Neutrophil (primary cell): ENCODE measurements at regions not wholly inside any gene's neighbourhood (a gene's known extent, or its start where the extent isn't known, plus 50 kb on each side); places are given as distances from the start of the nearest gene placed in this dataset.

Source experiments
- H3K27ac ChIP-seq: fragments of 200-600 bp; sonication (generic); 2 replicates; pipeline ENCODE4 v1.5.1; 2016; ENCODE audit warnings: mild to moderate bottlenecking, moderate library complexity
- H3K27me3 ChIP-seq: fragments of 200-600 bp; sonication (generic); 2 replicates; pipeline ENCODE4 v1.6.0; 2016; ENCODE audit warnings: mild to moderate bottlenecking
- H3K36me3 ChIP-seq: fragments of 200-600 bp; sonication (generic); 2 replicates; pipeline ENCODE4 v1.5.1; 2017
- H3K4me1 ChIP-seq, 2 experiments: fragments of 200-600 bp in 1 of 2; sonication (generic) in 1 of 2; 1 replicate in 1 of 2; 2 replicates in 1 of 2; pipeline versions ENCODE4 v1.5.1 to v1.6.1; 2013 to 2016; ENCODE audit warnings: low read depth in 1 of 2, low read length in 1 of 2, mild to moderate bottlenecking in 1 of 2, moderate library complexity in 1 of 2; ENCODE audit not compliant: control insufficient read depth in 1 of 2, insufficient read depth in 1 of 2
- H3K4me3 ChIP-seq, 2 experiments: fragments of 200-600 bp in 1 of 2; sonication (generic) in 1 of 2; 1 replicate in 1 of 2; 2 replicates in 1 of 2; pipeline ENCODE4 v1.5.1; 2013 to 2016; ENCODE audit warnings: low read depth in 1 of 2, low read length in 1 of 2, mild to moderate bottlenecking in 1 of 2, moderate library complexity in 1 of 2
- H3K9me3 ChIP-seq: fragments of 200-600 bp; sonication (generic); 2 replicates; pipeline ENCODE4 v1.5.1; 2016
- TF ChIP-seq, protein P1 (sequence below): fragments of 200-600 bp; sonication (generic); IDR thresholded peaks from 2 replicates; pipeline ENCODE4 v1.5.1; 2016; ENCODE audit warnings: antibody characterized with exemption

DNA sequence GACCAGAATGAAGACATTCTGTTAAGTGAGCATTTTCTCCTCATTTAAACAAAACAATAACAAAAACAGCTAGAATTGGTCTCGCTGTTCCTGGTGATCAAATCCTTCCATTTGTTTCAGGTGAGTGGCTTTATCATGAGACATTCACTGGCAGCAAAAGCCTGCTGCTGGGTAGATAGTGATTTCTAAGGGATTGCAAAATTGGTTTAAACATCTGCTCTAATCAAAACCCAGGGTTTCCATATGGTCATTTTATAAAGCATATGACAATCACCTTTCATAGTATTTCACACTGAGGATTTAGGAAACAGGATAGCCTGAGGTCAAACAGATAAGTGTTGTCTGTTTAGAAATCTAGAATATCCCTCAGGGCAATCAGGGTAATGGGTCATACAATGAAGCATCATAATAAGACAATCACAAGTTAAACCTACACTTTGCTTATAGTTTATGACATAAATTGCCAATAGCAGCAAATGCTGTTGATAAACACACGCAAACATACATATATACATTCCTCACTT is 769.6 kb upstream of the C9orf72 start:
- no peaks in the 10 kb centered on the region for H3K36me3 ChIP-seq
- no peak overlapping the region for H3K4me3 ChIP-seq
- H3K27ac ChIP-seq = no peak overlapping the region
- no peaks in the 10 kb centered on the region for H3K4me1 ChIP-seq
- TF ChIP-seq, protein P1, sequence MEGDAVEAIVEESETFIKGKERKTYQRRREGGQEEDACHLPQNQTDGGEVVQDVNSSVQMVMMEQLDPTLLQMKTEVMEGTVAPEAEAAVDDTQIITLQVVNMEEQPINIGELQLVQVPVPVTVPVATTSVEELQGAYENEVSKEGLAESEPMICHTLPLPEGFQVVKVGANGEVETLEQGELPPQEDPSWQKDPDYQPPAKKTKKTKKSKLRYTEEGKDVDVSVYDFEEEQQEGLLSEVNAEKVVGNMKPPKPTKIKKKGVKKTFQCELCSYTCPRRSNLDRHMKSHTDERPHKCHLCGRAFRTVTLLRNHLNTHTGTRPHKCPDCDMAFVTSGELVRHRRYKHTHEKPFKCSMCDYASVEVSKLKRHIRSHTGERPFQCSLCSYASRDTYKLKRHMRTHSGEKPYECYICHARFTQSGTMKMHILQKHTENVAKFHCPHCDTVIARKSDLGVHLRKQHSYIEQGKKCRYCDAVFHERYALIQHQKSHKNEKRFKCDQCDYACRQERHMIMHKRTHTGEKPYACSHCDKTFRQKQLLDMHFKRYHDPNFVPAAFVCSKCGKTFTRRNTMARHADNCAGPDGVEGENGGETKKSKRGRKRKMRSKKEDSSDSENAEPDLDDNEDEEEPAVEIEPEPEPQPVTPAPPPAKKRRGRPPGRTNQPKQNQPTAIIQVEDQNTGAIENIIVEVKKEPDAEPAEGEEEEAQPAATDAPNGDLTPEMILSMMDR = no peak
- H3K9me3 ChIP-seq = no peaks in the 10 kb centered on the region
- no peaks in the 10 kb centered on the region for H3K27me3 ChIP-seq

DNA sequence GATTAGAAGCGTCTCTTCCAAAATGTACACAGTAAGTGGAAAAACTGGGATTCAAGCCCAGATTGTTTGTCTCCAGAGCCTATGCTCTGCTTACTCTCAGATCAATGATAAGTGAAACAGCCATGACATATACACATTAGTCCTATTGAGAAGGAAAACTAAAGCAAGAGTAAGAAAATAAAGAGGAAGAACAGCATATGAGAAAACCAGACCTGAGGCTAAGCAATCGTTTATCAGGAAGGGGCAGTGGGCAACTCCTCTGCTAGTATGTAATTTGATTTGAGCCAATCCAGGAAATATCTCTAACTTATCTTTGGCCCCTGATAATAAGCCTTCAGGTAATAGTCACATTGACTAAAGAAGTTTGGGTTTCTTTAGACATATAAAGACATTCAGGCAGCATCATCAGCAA is 789.9 kb upstream of the C9orf72 start:
- Histone ChIP-seq H3K36me3 (no peaks in the 10 kb centered on the region), H3K27ac (no peak overlapping the region), H3K9me3 (no peaks in the 10 kb centered on the region), H3K4me1 (no peaks in the 10 kb centered on the region), H3K27me3 (no peaks in the 10 kb centered on the region), H3K4me3 (no peak overlapping the region)
- TF ChIP-seq, protein P1 = no peak

DNA sequence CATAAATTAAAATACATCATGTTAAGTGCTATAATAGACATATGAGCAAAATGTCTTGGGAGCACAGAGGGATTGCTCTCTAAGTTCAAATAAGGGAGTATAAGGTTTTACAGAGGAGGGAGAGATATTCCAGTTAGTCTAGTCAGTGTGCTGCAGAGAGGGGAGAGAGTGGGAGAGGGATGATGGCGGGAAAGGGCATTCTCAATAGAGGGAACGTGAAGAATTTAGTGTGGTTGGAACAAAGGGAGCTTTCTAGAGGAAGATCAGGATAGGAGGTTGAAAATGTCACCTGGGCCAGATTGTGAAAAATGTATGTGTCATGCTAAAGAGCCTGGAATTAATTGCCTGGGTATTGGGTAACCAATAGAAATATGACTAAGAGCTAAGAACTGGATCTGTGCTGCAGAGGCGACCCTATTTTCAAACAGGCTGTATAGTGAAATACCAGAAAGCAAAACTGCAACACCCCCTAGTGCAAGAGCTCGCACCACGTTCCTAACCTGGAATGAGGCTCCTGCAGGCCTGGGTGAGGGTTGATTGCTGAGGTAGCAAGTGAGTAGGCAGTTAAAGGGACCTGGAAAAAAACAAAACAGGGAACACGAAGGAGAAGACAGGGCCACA is 791.8 kb upstream of the C9orf72 start:
- Histone ChIP-seq H3K27me3 (no peaks in the 10 kb centered on the region), H3K4me3 (no peak overlapping the region), H3K4me1 (no peaks in the 10 kb centered on the region), H3K36me3 (no peaks in the 10 kb centered on the region), H3K27ac (no peak overlapping the region), H3K9me3 (no peaks in the 10 kb centered on the region)
- TF ChIP-seq, protein P1 = no peak

DNA sequence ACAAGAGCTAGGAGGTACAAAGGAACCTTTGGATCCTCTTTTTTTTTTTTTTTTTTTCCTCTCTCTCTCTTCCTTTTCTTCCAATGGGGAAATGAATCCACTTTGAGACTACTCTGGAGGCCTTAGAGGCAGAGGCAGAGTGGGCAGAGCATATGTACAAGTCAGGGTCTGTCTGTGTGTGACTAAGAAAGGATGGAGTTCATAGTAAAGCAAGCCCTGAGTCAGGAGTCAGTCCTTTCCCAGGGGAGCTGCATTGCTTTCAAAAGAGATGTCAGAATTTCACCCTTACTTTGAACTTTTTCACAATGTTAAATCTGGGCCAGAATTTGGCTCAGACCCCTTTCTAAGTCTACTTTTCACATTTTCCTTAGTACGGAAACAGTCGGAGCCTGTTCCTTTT is 792.4 kb upstream of the C9orf72 start:
- Histone ChIP-seq H3K9me3 (no peaks in the 10 kb centered on the region), H3K36me3 (no peaks in the 10 kb centered on the region), H3K27ac (no peak overlapping the region), H3K27me3 (no peaks in the 10 kb centered on the region), H3K4me1 (no peaks in the 10 kb centered on the region), H3K4me3 (no peak overlapping the region)
- TF ChIP-seq, protein P1 = no peak

DNA sequence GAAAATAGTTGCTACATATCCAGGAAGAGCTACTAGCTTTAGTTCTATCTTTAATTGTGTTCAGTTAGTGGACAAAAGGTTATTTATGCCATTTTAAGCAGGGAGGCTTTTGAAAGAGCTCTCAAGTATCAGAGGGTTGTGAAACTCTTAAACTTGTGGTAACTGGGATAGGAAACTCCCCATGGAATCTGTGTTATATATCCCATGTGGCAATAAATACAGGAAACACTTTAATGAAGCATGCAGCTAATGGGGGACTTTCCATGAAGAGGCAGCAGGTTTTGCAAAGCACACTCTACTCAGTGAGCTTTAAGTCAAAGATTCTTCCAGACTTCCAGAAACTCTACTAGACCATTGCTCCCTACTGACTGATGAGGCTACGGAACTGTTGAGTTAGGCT is 805.0 kb upstream of the C9orf72 start:
- H3K27me3 ChIP-seq = no peaks in the 10 kb centered on the region
- H3K4me3 ChIP-seq = no peak overlapping the region
- TF ChIP-seq, protein P1 = no peak
- H3K9me3 ChIP-seq = no peaks in the 10 kb centered on the region
- no peak overlapping the region for H3K27ac ChIP-seq
- H3K4me1 ChIP-seq = no peaks in the 10 kb centered on the region
- no peaks in the 10 kb centered on the region for H3K36me3 ChIP-seq
